HG03342 (cell line): ENCODE measurements at regions not wholly inside any gene's neighbourhood (a gene's known extent, or its start where the extent isn't known, plus 50 kb on each side); places are given as distances from the start of the nearest gene placed in this dataset.
A peak's percentile ranks its signal among the peaks of the same experiment; 100 is the strongest.

Experiments used
- ATAC-seq: cut with Tn5 transposase; IDR thresholded peaks from one replicate; pipeline ENCODE4 v1.9.1; 2021; ENCODE audit warnings: mild to moderate bottlenecking, moderate library complexity; ENCODE audit not compliant: unreplicated experiment

DNA sequence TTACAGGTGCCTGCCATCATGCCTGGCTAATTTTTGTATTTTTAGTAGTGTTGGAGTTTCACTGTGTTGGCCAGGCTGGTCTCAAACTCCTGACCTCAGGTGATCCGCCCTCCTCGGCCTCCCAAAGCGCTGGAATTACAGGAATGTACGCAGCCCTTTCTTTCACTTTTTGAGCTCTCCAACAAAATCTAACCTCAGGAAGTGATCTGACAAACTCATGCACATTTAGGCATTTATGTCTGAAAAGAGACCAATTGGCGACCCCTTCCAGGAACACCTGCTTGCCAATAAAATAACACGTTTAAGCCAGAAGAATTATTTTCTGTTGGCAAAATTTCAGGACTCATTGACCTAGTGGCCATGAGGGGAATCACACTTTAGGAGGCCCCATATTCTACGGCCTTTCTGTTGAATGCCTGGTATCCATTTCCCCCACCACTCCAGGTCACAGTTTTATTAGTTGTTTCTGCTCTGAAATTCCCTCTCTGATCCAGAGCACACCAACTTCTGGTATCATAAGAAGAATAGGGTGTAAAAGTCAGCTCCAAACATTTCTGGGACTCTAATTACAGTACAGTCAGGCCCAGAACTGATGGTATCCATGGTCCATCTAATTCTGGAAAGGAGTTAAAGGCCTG is 65.8 kb upstream of the FRMD4A start:
- no peak for ATAC-seq

DNA sequence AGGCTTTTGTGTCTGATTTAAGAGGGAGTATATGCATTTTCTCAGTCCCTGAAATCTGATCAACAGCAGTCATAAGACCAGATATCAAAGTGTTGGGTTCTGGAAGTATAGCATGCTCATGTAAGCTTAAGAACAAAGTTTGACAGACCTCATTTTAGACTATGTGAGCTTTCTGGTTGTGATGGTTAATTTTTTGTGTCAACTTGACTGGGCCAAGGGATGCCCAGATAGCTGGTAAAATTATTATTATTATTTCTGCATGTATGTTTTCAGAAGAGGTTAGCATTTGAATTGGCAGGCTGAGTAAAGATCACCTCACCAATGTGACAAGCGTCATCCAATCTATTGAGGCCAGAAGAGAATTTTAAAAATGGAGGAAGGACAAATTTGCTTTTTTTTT is 63.5 kb upstream of the FRMD4A start:
- ATAC-seq: no peak

DNA sequence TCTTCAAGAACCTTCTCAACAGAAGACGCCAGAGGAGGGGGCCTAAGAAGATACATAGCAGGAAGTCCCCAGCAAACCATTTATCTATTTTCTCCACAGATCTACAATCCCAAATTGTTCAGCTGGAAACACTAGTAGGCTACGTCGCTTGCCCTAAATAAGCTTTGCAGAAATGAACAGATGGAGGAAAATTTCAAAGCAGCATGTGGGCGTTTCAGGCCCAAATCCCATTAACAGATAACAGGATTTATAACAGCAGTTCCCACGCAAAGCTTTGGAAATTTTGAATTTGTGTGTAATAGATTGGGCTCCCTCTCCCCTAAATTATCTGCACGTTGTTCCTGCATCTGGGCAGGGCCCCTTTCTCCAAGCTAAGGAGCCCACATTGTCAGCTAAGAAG is 60.6 kb upstream of the FRMD4A start:
- ATAC-seq: no peak

DNA sequence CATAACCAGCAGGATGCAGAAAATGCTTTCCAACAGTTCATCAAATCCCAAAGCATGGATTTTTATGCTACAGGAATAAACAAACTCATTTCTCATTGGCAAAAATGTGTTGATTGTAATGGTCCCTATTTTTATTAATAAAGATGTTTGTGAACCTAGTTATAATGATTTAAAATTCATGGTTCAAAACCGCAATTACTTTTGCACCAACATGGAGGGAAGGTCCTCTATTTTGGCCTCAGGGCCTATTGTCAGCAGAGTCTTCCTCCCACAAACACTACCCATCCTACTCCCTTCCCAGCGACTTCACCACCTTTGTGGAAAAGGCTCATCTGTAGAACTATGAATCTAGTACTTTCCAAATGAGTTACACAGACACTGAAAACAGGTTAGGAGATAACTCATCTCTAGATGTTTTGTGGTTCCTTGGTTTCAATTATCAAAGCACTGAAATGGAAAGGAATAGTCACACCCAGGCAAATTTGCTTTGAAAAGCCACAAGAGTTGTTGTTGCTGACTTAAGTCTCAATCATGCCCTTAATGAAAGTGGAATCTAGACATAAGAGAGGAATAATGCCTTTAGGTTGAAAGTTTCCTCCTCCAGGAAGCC is 59.4 kb upstream of the FRMD4A start:
- ATAC-seq: peak; percentile 89

DNA sequence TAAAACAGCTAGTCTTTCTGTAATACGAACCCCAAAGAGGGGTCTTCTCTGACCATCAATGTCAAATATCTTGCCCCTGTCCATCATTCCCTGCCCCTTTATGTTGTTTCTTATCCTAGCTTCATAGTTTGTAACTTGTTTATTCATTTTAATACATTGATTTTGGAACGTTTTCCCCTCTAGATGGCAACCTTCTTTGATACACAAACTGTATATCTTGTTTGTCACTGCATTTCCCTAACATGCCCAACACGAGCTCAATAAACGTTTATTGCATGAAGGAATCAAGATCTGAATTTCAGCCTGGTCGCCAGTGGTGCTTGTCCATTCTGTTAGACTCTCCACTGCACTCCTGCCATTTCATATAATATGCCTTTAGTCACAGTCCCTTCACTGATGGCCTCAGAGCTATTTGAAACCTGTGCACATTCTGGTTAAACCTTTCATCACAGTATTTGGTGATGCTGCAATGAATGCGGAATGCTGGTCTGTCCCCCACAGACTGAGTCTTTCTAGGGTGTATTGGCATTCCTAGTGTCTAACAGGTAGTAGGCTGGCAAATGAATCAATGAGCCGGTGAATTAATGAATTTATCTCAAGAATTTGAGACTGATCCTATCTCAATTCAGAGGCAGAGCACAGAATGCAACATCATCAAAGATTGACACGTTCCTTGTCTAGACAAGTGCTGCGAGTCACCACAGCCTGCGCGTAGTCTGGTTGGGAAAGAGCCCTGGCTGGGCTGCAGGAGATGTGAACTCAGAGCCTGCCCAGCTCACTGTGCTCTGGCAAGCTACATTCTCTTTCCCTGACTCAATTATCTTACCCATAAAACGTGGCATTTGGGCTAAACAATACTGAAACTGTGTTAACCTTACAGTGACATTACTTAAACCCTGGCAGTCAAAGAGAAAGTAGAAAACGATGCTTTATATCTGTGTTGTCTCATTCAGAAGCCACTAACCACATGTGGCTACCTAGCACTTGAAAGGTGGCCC is 55.2 kb upstream of the FRMD4A start:
- ATAC-seq: no peak

DNA sequence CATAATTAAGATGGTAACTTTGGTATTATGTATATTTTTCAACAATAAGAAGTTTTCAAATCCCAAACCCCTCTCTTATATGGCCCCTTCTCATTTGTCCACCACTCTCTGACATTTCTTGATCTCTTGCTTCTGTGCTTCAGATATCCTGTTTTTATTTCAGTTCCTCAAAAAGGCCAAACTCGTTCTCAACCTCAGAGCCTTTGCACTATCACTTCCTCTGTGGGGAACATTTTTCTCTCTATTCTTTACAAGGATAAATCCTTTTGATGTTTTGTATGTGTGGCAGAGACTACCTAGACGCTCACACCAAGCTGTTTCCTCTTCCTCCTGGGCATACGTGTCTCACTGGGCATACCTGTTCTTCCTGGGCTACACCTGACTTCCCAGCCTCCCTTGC is 54.2 kb upstream of the FRMD4A start:
- ATAC-seq: no peak

DNA sequence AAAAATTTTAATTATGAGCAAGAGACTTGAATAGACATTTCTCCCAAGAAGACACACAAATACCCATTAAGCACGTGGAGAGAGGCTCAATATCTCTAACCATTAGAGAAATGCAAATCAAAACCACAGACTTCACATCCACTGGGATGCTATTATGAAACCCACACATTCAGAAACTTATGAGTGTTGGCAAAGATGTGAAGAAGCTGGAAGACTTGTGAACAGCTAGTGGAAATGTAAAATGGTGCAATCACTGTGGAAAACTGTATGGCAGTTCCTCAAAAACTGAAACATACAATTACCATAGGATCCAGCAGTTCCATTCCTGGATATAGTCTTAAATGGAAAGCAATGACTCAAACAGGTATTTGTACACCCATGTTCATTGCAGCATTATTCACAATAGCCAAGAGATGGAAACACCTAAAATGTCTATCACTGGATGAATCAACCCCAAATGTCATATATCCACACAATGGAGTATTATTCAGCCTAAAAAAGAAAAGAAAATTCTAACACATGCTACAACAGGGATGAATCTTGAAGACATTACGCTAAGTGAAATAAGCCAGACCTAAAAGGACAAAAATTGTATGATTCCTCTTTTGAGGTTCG is 53.5 kb upstream of the FRMD4A start:
- no peak for ATAC-seq

DNA sequence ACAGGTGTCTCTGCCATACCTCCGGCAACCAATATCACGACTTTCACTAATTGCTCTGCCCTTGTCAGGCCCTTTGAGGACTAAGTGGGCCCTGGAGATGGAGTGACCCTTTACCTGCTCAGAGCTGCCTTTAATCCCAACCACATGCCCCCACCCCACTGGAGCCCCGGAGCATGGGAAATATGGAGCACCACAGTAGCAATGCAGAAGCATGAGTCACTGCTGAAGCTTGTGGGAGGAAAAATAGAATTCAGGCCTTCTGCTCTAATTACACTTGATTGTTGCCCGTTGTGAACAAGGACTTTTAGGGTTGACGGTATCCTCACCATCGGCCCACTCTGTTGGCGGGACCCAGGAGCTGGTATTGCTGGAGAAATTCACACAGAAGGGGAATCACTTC is 52.5 kb upstream of the FRMD4A start:
- no peak for ATAC-seq

DNA sequence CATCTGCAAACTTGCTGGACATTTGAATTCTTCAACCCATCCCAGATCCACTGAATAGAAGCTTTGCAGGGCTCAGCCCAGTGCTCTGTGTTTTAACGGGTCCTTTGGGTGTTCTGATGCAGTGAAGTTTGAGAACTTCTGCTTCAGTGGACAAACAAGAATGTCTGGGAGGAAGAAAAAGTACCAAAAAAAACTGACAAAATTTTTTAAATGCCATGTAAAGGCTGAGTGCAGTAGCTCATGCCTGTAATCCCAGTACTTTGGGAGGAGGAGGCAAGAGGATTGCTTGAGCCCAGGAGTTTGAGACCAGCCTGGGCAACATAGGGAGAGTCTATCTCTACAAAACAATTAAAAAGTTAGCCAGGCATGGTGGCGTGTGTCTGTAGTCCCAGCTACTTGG is 51.8 kb upstream of the FRMD4A start:
- no peak for ATAC-seq

DNA sequence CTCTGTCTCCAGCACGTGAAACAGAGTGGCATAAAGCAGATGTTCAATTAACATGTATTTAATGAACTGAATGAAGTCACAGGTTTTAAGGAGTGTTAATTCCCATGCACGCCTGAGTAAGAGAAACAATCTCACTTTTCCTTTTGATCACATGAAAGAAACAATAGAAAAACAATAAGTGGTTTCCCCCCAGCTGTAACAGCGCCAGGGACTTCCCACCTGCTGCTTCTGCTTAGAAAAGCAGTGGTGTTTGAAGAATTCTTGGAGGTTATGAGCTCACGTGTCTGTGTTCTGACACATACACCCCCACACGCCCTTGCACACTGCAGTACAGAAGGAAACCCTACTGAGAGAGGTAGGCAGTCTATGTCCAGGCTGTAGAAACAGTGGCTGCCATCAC is 51.3 kb upstream of the FRMD4A start:
- peak; percentile 64 for ATAC-seq

DNA sequence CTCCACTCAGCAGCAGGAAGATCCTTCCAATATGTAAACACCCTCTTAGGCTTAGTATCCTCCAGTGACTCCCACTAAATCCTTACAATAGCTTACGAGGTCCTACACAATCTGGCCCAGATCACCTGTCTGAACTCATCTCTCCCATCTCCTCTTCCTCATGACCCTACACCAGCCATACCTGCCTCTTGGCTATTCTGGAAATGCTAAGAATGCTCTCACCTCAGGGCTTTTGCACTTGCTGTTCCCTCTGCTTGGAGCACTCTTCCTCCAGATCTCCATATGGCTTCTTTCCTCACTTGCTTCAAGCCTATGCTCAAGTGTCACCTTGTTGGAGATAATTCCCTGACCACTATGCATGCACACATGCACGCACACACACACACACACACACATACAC is 50.8 kb upstream of the FRMD4A start:
- ATAC-seq: no peak

DNA sequence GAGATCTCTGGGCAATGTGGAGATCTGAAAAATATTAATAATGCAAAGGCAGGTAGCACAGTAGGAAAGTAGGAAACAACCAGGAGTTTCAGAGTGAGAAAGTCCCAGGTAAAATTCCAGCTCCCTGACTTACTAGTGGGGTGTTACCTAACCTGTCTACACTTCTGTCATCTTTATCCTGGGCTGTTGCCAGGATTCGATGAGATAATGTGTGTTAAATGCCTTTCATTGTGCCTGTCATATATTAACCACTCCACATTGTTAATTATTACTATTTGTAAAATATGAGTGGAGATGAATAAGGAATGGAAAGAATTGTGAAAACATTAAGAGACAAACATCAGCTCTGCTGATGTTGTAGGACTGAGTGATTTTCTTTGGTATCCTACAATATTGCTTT is 50.0 kb upstream of the FRMD4A start:
- ATAC-seq: no peak
